GM21717 (cell line): ENCODE measurements at regions not wholly inside any gene's neighbourhood (a gene's known extent, or its start where the extent isn't known, plus 50 kb on each side); places are given as distances from the start of the nearest gene placed in this dataset.

Experiments
- ATAC-seq: cut with Tn5 transposase; IDR thresholded peaks from one replicate; pipeline ENCODE4 v1.9.1; 2021; ENCODE audit warnings: mild to moderate bottlenecking, moderate library complexity; ENCODE audit not compliant: unreplicated experiment

DNA sequence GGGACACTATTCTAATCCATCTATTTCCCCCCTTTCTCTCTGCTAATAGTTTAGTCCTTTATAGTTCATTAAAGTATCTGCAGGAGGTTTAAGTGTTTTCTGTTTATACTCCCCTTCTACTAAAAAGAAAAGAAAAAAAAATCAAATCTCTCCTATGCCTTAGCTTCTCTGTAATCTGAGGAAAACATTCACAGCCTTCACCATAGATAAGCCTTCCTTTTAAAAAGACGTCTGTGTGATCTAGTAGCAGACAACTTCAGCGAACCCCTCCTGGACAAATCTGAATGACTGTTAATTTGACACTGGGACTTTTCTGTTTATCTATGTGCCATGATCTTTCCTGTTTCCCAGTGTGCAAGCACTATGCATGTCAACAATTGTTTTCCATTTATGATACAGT is 70.4 kb upstream of the CDH19 start:
- no peak for ATAC-seq

DNA sequence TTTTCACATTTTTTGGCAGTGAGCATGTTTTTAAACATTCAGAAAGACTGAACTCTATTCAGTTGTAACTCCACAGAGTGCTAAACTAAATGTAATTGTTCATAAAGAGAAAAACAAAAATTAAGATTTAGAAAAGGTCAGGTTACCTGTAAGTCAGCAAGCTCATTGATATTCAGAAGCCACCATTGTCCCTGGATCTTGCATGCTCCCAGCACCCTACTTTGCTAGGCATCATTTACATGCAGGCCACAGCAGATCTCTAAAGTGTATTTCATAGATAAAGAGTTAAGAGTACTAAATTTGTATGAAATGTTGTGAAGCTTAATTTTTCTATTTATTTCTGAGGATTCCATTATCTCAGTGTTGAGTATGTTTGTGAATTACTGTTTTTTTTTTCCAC is 64.8 kb upstream of the CDH19 start:
- ATAC-seq, result no peak

DNA sequence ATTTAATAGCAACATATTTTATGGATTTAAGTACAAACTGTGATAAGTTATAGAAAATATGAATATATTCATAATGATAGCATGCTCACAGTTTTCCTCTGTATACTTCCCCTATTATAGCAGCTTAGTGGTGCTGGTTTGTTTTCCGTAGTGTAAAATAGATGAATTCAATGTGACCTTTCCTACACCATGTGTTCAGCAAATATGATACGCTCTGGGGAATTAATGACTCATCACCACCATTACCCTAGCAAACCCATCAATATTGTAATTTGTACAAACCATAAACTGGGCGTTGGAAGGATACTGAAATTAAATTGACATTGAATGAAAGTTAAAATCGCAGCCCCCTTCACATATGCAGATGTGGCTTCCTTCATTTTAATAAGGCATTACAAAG is 58.7 kb upstream of the CDH19 start:
- no peak for ATAC-seq

DNA sequence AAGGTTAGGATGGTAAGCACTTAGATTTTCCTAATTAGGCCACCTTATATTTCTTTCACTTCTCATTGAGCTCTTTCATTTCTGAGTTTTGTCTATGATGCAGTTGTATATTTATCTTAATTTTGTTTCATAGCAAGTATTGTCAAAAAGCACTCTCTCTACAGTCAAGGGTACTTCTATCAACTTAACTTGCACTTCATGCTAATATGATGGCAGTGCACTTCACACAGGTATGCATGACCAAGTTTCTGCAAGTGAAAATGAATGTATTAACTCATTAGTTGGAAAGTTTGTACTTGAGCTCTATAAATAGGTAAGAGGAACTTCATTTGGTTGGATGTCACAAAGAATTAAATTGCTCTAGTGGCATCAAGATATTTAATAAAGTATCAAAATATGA is 51.5 kb upstream of the CDH19 start:
- ATAC-seq, result no peak
